LNCaP clone FGC (cell line): ENCODE measurements at regions not wholly inside any gene's neighbourhood (a gene's known extent, or its start where the extent isn't known, plus 50 kb on each side); places are given as distances from the start of the nearest gene placed in this dataset.

Experiments
- DNase-seq: peaks from one replicate; pipeline ENCODE4 v3.0.0-alpha.2; 2011; ENCODE audit warnings: low read depth
- H3K4me3 ChIP-seq: 2 replicates; pipeline ENCODE4 v1.5.1; 2011; ENCODE audit warnings: mild to moderate bottlenecking, low read depth, low read length, control low read depth
- CTCF ChIP-seq: IDR thresholded peaks from 2 replicates; pipeline ENCODE4 v1.5.1; 2012; ENCODE audit warnings: mild to moderate bottlenecking; ENCODE audit not compliant: control insufficient read depth, insufficient read depth; ENCODE audit errors: extremely low read depth

- TF ChIP-seq CTCF = no peak
- no peak overlapping the region for H3K4me3 ChIP-seq
- DNase-seq = no peak
These were observed 76.2 kb upstream of the POU2AF2 start for GRCh38 chr11:111169367-111169766.

GRCh38 chr11:111168871-111169270, 76.7 kb upstream of the POU2AF2 start:
- no peak for DNase-seq
- H3K4me3 ChIP-seq = no peak overlapping the region
- no peak for TF ChIP-seq CTCF

GRCh38 chr11:111167666-111168065, 77.9 kb upstream of the POU2AF2 start:
- DNase-seq = no peak
- no peak overlapping the region for H3K4me3 ChIP-seq
- TF ChIP-seq CTCF = no peak

- no peak overlapping the region for H3K4me3 ChIP-seq
- no peak for TF ChIP-seq CTCF
- no peak for DNase-seq
These were observed 78.9 kb upstream of the POU2AF2 start for GRCh38 chr11:111166598-111166997.

GRCh38 chr11:111162305-111162704, 83.2 kb upstream of the POU2AF2 start:
- TF ChIP-seq CTCF = no peak
- DNase-seq = no peak
- no peak overlapping the region for H3K4me3 ChIP-seq

GRCh38 chr11:111157571-111157970, 88.0 kb upstream of the POU2AF2 start:
- no peak for DNase-seq
- no peak for TF ChIP-seq CTCF
- H3K4me3 ChIP-seq = no peak overlapping the region

GRCh38 chr11:111155021-111155420, 90.5 kb upstream of the POU2AF2 start:
- no peak for TF ChIP-seq CTCF
- DNase-seq = no peak
- H3K4me3 ChIP-seq = no peak overlapping the region
